ENCODE measurements at regions not wholly inside any gene's neighbourhood (a gene's known extent, or its start where the extent isn't known, plus 50 kb on each side); places are given as distances from the start of the nearest gene placed in this dataset.

DNA sequence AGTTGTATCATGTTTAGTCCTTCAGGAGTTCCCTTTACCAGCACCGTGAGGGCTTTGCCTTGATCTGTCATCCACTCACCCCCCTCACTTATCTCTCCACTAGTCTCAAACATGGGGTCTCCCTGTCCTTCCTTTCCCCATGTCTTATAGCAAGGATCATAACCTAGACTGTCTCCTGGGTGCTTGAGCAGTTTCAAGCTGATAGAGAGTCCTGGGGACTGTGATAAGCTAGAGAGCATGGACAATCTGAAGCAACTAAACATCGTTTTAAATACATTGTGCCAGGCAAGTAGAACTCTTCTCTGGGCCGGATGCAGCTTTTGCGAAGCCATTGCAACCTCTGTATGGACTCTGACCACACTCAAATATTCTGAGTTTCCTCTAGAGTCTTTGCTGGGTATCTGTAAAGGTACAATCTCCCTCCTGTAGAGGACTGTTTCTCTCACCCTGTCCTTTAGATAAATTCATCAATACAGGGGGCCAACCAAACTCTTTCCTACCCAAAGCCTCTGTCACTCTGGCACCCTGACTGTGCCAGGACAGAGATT, 684.6 kb upstream of the NR2F2 start:
- DNase-seq: no peak

DNA sequence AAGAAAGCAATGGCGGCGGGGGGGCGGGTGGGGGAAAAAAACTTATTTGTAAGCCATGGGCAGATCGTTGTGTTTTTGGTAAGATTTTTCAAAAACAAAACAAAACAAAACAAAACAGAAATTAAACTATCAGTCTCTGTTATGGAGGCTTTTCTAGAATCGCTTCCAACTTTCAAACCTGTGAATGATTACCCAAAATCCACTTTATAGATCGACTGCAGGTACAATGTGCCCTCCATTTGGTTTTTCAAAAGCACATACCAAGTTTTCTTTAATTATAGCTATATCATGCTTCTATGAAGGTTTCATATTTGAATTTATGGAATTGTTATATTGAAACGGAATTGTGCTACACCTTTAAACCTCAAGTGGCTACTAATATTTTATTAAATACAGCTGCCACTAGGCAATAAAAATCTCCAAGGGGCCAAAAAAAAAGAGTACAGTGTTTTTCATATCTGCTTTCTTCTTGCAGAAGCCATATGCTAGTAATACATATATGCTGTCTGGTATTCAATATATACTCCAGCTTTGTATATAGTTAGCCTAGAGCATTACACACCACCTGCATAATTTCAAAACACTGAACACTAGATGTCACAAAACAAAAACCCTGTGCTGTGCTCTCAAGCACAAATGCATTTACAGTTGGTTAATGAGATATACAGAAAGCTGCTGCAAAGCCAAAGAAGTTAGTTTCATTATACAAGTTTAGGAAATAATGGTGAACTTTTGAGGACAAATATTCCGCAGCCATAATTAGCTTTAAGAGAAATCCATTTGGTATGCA, 683.8 kb upstream of the NR2F2 start:
- DNase-seq: no peak

DNA sequence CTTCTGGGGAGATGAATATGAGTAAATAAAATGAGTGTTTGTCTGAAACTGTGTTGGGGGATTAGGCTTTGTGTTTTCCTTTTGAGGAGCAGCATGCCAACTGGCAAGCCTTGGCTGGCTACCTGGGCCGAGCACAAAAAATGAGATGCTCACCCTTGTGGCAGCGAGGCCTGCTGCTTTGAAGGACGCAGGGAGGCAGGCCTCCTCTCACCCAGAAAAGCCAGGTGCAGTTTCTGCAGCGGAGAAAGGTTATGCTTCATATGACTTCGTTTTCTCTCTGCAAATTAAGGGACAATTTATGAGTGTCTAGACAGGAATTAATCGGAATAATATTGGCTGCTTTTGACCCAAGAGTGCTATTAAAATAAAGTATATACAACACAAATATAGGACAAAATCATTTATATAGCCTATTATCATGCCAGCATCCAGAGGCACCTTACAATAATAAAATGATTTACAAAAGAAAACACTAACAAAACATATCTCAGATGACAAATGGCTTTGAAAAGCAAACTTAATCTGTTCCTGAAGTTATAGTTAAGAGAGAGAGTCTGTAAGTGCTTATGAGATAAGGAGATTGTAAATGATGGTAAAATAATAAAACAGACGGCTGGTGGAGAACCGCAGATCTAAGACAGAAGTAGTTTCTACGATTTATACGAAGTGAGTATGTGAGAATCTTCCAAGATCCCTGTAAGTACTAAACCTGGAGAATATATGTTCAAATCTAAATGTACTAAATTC, 682.8 kb upstream of the NR2F2 start:
- DNase-seq: no peak

DNA sequence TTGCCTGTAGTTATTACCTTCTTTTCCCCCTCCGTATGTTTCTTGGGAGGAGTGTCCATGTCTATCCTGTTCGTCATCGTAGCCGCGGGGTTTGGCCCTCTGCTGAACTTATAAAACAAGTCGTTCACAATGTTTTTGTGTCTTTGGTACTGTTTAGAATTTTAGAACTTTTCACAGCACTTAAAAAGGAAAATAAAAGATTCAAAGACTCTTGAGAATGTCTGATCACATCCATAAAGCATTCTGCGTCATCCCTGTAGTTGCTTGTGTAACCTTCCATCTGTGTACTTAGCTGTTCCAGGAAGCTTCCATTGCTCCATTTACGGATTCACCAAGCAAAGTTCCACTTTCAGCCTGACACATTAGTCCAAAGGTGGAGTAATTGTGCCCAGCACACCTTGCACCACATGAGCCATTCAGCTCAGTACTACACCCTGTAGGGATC, 677.1 kb upstream of the NR2F2 start:
- DNase-seq: no peak

DNA sequence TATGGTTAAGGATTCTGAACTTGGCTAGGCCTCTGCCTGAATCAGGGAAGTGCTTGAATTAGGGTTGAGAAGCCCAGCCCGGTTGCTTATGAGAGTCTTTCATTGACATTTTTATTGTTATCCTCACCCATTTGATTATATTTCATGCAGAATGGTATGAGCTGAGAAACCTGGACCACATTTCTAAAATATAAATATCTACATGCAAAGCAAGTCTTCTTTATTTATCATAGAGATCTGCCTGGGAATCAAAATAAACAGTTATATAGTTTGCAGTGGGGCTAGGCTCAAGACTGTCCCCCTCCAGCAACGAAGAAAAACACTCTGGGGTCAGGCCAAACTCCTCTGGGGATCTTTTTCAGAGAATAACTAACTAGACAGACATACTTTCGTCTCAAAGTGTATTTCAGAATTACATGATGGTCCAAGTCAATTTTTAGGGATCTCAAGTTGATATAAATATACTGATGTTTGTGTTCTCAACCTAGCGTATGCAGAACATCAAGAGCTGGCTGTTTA, 675.4 kb upstream of the NR2F2 start:
- no peak for DNase-seq

DNA sequence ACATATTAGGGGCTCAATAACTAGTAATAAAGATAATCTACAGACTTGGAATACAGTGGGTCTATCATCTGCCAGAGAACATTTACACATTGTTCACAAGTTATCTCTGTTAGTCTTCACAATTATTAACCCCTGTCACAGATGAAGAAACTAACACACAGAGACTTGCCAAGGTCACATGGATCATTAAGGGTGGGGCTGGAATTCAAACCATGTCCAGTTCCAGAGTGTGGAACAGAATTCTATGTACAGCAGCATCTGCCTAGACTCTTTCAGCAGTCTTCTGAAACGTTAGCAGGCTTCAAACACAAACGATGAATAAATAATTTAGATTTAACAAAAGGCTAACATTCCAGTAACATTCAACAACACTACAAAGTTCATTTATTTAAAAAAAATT, 673.9 kb upstream of the NR2F2 start:
- DNase-seq: no peak

DNA sequence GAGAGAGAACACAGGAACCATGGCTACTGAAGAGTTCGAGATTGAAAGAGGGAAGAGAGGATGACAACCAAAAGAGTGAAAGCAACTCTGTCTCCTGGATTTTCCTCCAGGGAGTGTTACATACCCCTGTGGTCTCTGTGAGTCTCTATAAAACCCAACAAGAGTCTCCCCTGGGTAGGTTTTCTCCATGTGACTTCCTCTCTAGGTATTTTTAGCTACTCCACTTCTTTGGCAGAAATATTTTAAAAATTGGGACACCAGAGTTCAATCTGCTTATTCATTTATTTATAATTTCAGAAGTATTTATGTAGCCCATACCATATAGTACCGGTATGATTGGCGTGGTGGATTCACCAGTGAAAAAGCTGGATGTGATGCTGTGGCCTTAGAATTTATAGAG, 671.7 kb upstream of the NR2F2 start:
- DNase-seq: no peak

DNA sequence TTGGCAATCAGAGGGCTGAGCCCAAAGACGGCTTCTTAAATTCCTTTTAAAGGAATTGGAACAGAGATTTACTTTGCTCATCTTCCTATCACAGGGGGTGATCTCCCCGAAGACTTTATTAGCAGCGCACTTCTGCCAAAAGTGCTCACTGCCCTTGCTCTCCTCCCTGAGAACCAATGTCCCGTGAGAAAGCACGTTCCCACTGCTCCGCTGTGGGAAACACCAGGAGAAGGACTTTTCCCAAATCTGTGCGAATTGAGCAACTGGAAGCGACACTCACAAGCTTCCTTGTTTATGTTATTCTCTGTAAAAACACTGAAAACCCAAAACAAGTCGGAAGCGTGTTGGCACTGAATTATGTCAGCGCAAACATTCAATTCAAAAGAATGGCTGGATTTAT, 670.8 kb upstream of the NR2F2 start:
- DNase-seq: no peak

DNA sequence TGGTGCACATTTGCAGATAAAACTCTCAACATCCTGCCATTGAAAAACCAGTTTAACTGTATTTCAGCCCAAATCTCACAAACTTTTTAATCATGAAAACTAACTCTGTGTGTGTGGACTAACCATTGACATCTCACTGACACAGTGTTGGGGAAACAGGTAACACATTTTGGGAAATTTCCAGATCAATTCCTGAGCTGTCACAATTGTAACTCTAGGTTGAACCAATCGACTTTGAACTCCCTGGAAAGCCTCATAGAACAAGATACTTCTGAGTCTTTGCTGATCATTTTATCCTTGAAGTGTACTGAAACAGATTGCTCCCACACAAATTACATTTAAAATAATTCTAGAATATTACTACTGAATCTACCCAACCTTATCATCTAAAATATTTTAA, 667.9 kb upstream of the NR2F2 start:
- no peak for DNase-seq

DNA sequence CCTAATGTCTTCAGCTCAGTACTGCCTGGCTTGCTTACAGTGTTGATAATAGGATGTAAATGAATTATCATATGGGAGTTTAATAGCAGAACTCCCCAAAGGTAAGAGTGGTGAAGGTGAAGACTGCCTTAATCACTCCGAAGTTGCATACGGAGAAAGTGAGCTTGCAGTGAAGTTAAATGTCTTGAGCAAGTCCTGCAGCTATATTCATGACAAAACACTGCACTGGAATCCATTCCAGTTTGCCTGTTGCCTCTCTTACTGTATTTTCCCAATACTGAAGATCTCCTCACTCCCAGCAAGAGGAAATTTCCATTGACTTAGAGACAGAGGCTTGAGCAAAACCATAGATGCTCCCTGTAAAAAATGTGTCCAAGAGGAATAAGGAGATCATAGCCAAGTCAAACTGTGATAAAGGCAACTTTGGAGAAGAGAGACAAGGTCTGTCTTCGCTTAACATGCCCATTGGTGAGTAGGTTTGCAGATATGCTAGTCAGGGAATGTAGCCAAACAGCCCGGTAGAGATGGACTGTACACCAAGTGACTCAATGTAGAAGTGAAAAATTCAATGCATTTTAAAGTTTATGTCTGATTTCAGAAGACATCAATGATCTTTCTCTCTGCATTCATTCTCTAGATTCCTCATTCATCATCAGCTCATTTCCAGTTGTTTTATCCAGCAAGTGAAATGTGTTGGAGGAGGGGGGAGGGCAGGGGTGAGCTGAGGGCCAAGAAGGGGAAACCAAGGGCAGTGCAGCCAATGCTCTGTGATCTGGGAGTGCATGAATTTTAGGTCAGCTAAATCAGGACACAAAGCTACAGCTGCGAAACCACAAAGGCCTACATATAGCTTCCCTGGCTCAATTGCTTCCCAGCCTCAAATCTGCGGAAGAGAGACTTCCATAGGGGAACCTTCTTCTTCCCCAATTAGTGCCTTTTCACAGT, 667.1 kb upstream of the NR2F2 start:
- DNase-seq: no peak

DNA sequence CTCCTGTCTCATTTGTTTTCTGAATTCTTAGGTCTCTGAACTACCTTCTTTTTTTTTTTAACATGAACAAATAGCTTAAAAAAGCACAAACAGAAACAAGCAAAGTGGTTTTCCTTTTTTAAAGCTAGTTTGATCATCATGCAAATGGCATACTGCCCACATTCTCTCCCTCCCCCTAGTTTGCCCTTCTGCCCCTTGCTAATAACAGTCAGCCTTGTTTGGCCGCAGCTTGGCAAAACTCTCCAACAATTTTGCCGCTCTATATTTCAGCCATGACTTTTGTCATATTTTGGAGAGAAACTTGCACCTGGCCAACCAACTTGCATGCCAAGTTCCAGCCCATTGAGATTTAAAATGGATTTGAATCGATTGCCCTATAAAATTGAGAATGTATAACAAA, 666.0 kb upstream of the NR2F2 start:
- DNase-seq: no peak

DNA sequence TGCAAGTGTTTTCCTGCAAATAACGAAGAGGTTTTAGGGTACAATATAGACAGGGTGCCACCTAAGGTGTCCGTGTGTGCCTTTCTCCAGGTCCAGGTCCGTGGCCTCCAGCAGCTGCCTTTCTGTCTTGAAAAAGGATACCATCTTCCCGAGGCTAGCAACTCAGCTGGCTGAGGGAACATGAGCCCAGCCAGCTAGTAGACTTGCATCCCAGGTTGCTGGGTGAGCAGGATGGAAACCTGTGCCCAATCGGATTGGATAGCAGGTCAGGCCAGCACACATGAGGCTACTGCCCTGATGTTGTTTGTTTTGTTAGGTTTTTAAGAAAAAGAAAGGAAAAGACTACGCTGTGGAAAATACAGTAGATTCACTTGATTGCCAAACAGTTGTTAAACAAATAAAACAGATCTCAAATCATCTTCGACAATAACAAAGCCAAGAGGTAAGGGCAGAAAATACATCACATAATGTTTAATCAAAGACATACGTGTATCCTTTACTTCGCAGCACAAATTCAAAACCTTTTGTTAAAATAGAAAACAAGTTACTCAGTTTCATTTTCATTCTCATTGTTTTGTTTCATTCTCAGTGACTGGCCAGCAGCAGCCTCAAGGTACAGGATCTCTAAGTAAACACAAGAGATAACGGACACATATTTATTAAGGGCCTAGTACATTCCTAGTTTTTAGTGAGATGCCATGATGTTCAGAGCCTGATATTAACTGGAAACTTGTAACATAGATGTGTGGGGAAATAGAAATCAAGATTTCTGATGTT, 661.2 kb upstream of the NR2F2 start:
- no peak for DNase-seq

DNA sequence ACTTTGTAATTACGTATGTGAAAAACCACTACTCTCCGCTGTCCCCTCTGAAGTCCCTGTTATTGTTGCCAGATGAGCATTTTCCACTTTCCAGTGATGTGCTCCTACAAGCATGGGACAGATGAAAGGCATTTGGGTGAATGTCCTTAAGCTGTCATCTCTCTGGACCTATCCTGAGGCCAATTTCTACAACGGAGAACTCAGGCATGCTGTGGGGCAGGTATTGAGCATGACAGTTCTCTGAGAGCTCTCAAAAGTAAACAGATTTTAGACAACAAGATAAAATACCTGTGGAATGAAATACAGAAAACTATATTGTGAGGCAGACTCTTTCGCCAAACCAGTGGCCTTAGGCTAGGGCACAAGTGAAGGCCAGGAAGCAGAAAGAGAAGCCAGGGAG, 656.5 kb upstream of the NR2F2 start:
- no peak for DNase-seq

DNA sequence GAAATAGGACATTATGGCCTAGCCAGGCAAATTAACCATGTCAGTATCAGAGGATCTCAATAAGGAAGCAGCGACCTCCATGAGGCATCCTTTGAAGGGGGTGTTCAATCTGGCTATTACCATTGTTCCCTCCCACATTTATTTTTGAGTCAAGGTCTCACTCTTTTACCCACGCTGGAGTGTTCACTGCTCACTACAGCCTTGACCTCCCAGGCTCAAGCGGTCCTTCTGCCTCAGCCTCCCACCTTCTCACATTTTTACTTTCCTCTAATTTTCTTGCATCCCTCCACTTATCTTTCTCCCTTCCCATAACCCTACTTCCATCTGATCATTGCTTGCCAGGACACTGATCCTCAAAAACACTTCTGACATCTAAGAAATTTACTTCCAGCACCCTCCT, 654.0 kb upstream of the NR2F2 start:
- no peak for DNase-seq

DNA sequence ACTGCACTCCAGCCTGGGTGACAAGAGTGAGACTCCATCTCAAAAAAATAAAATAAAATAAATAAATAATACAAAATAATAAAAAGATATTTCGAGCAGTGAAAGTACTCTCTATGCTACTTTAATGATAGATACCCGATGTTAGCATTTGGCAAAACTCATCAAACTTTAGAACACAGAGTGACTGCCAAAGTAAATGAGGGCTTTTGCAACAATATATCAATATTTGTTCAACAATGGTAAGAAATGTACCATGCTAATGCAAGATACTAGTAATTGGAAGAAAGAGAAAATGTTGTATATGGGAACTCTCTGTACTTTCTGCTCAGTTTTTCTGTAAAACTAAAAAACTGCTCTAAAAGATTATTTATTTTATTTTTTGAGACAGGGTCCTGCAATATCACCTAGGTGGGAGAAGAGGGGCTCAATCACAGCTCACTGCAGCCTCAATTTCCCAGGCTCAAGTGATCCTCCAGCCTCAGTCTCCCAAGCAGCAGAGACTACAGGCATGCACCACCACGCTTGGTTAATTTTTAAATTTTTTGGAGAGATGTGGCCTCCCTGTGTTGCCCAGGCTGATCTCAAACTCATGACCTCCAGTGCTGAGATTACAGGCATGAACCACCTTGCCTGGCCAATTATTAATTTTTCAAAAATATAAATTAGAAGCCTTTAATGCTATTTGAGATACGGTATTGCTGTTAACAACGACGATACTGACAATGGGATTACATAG, 650.5 kb upstream of the NR2F2 start:
- no peak for DNase-seq

DNA sequence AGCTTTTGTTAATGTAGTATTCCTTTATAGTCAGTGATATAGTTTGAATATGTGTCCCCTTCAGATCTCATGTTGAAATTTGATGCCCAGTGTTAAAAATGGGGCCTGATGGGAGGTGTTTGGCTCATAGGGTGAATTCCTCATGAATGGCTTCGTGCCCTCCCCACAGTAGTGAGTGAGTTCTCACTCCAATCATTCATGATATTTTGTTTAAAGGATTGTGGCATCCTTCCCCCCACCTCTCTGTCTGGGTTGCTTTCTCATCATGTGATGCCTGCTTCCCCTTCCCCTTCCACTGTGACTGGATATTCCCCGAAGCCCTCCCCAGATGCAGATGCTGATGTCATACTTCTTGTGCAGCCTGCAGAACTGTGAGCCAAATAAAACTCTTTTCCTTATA, 649.8 kb upstream of the NR2F2 start:
- no peak for DNase-seq

DNA sequence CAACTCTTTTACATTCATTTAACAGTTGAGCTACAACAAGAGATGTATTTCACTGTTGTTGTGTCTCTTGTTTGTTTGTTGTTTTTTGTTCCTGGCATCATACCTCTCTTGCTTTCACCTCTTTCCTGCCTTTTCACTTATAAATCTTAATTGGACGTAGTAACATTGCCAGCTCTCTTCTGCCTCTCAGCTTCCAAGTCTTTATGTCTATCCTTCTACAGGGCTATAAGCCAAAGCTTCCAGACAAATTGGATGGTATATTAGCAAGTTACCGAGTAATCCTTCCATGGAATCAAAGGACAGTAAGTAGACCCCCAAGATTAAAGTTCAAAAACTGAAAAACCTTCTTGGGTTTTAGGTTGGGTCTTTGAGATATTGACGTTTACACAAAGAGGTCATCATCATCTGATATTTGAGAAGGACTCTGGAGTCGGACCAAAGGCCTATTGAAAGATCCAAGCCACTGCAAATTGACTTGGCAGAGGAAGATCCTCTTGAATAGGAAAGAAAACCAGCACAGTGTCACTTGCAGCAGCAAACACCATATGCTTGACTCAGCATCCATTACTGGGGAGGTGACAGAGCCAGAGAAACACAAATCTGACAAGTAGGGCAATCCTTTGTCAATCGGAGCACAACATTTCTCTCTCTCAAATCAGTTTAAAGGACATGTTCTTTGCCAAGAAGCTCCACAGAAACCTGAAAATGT, 648.5 kb upstream of the NR2F2 start:
- no peak for DNase-seq

DNA sequence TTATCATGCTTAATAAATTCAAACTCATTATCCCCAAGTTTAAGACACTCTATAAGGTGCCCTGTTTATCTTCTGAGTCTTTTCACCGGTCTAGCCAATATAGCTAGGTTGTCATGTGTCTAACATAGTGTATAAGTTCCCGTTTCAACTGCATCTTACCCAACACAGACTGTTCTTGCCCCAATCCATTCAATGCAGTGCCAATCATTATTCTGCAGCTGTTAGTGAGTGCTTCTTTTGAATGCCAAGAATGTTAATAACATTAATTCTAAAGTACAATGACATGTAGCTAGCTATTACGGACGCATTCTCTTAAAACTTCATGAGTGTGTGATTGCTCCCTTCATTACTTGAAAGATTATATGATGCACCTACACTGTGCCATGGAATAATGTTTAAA, 646.4 kb upstream of the NR2F2 start:
- no peak for DNase-seq

DNA sequence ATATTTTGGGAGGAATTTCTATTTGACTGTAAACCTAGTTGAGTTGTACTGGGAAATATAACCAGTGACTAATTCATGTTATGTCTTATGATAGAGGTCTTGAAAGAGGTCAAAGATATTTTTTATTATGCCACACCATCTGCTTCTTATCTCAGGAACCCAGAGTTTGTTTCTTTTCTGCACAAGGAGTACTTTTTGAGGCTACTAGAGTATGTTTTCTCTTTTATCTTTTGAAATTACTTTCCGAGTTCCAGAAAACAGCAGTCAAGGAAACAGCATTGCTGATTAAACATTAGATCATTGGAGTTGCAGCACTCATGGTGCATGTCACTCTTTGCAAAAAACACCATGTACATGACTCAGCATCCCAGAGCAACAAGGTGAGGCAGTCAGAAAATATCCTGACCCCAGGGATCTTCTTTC, 645.8 kb upstream of the NR2F2 start:
- DNase-seq: no peak

DNA sequence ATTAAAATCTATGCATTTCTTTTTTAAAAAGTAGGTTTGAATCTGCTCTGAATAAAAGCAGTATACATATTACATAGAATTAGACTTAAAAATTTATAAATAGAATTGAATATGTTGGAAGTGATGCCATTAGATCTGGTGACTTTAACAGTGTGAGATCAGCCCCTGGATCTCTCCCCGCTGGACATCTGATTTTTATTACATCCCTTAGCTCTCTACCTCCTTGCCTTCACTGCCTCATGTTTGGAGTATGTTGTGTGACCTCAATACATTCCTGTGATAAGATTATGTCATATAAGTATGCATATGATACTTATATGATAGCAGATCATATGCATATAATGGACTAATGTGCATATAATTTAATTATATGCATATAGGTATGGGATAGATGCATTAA, 643.4 kb upstream of the NR2F2 start:
- DNase-seq: no peak

DNA sequence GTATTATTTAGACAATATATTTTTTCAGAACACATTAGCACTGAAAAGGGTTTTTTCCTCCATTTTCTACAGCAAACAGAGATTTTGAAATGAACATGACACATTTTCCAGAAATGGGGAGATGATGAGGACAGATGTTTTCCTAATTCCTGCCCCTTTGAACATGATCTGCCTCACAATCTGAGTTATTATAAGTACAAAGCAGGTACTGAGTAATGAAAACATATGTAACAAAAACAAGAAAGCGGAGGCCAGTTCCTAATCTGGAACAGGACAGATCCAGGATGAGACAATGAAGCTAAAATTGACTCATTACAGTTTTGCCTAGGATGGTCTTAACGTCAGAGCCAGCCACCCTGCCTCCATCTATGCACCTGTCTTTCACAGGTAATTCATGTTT, 642.8 kb upstream of the NR2F2 start:
- no peak for DNase-seq

Data from GF-D8 (cell line).